Upper lobe of right lung (tissue), 1 donor: ENCODE measurements at regions not wholly inside any gene's neighbourhood (a gene's known extent, or its start where the extent isn't known, plus 50 kb on each side); places are given as distances from the start of the nearest gene placed in this dataset.
A peak's percentile ranks its signal among the peaks of the same experiment; 100 is the strongest.
"Not testable (repeated sequence)": the region's sequence is repeated elsewhere in the genome, so short reads cannot be mapped to it uniquely, and the experiment has no call there.

Experiments
- ATAC-seq: fragments of 200-7000 bp; cut with Tn5 transposase; one replicate; pipeline ENCODE4 v1.9.1; 2020; ENCODE audit warnings: mild to moderate bottlenecking, moderate library complexity
- DNase-seq: peaks from one replicate; pipeline ENCODE4 v3.0.0-alpha.2; 2020
- H3K27ac ChIP-seq: fragments of 200-600 bp; one replicate; pipeline ENCODE4 v1.8.0; 2022
- H3K27me3 ChIP-seq: fragments of 200-600 bp; one replicate; pipeline ENCODE4 v1.8.0; 2022; ENCODE audit warnings: mild to moderate bottlenecking
- H3K36me3 ChIP-seq: fragments of 200-600 bp; one replicate; pipeline ENCODE4 v1.8.0; 2022
- H3K4me1 ChIP-seq: fragments of 200-600 bp; one replicate; pipeline ENCODE4 v1.8.0; 2022
- H3K4me3 ChIP-seq: fragments of 200-600 bp; one replicate; pipeline ENCODE4 v1.8.0; 2022; ENCODE audit warnings: mild to moderate bottlenecking
- H3K9me3 ChIP-seq: fragments of 200-600 bp; one replicate; pipeline ENCODE4 v1.8.0; 2022
- CTCF ChIP-seq: fragments of 200-600 bp; IDR thresholded peaks from one replicate; pipeline ENCODE4 v1.8.0; 2022; ENCODE audit warnings: antibody characterized with exemption
- intact Hi-C: fragments of 100-400 bp; cut with DNase I; formaldehyde crosslinking; loops from one replicate; pipeline ENCODE4 v1.11.0; 2022
- donor health status: DM: no; HTN: yes; CAD: no; lungs with severe emphysema.

- no peak for ATAC-seq
- Histone ChIP-seq H3K4me3 (no peak overlapping the region), H3K9me3 (no peaks in the 10 kb centered on the region), H3K36me3 (no peaks in the 10 kb centered on the region), H3K4me1 (no peaks in the 10 kb centered on the region), H3K27ac (no peak overlapping the region), H3K27me3 (peaks cover 7% of the 10 kb centered on the region)
- intact Hi-C loops: no loop called here
- peak; percentile 61 for DNase-seq
- no peak for TF ChIP-seq CTCF
These were observed 114.1 kb upstream of the LPCAT1 start for GRCh38 chr5:1637639-1638481.

- H3K4me3 ChIP-seq: no peak overlapping the region
- no peaks in the 10 kb centered on the region for H3K27me3 ChIP-seq
- intact Hi-C loops: no loop called here
- ATAC-seq (no peak), DNase-seq (peak; percentile 50)
- H3K27ac ChIP-seq: no peak overlapping the region
- no peaks in the 10 kb centered on the region for H3K36me3 ChIP-seq
- no peak for TF ChIP-seq CTCF
- H3K9me3 ChIP-seq: no peaks in the 10 kb centered on the region
- H3K4me1 ChIP-seq: no peaks in the 10 kb centered on the region
These were observed 113.3 kb upstream of the LPCAT1 start for GRCh38 chr5:1636981-1637638.

GRCh38 chr5:1636208-1636770 is 112.5 kb upstream of the LPCAT1 start:
- H3K4me1 ChIP-seq, ATAC-seq, H3K9me3 ChIP-seq, H3K27ac ChIP-seq, H3K4me3 ChIP-seq, H3K27me3 ChIP-seq, intact Hi-C loops, H3K36me3 ChIP-seq: not testable (repeated sequence)
- DNase-seq: peak; percentile 54

- ATAC-seq, H3K27me3 ChIP-seq, H3K9me3 ChIP-seq, H3K4me3 ChIP-seq, intact Hi-C loops, DNase-seq, H3K4me1 ChIP-seq, H3K27ac ChIP-seq, H3K36me3 ChIP-seq: not testable (repeated sequence)
These were observed 111.7 kb upstream of the LPCAT1 start for GRCh38 chr5:1635477-1635876.

GRCh38 chr5:1634337-1634661 is 110.5 kb upstream of the LPCAT1 start:
- Histone ChIP-seq H3K9me3 (no peaks in the 10 kb centered on the region), H3K27me3 (no peaks in the 10 kb centered on the region), H3K27ac (peak overlapping the region; percentile 85), H3K4me3 (peak overlapping the region; percentile 68), H3K36me3 (no peaks in the 10 kb centered on the region), H3K4me1 (no peaks in the 10 kb centered on the region)
- DNase-seq (no peak), ATAC-seq (no peak)
- no peak for TF ChIP-seq CTCF
- intact Hi-C loops: no loop called here

- H3K36me3 ChIP-seq: no peaks in the 10 kb centered on the region
- H3K4me1 ChIP-seq: no peaks in the 10 kb centered on the region
- DNase-seq: peak; percentile 91
- H3K27me3 ChIP-seq: no peaks in the 10 kb centered on the region
- TF ChIP-seq CTCF: no peak
- intact Hi-C loops: no loop called here
- no peaks in the 10 kb centered on the region for H3K9me3 ChIP-seq
- H3K4me3 ChIP-seq: peak overlapping the region; percentile 68
- H3K27ac ChIP-seq: peak overlapping the region; percentile 85
- ATAC-seq: peak; percentile 96
These were observed 110.0 kb upstream of the LPCAT1 start for GRCh38 chr5:1633605-1634336.

- intact Hi-C loops, H3K27me3 ChIP-seq, H3K4me1 ChIP-seq, DNase-seq, H3K4me3 ChIP-seq, H3K27ac ChIP-seq, H3K36me3 ChIP-seq, ATAC-seq, H3K9me3 ChIP-seq: not testable (repeated sequence)
These were observed 107.2 kb upstream of the LPCAT1 start for GRCh38 chr5:1631004-1631403.

- peak; percentile 53 for DNase-seq
- H3K36me3 ChIP-seq, H3K27me3 ChIP-seq, H3K4me3 ChIP-seq, intact Hi-C loops, H3K27ac ChIP-seq, ATAC-seq, H3K4me1 ChIP-seq, H3K9me3 ChIP-seq: not testable (repeated sequence)
These were observed 102.6 kb upstream of the LPCAT1 start for GRCh38 chr5:1626397-1626796.

- H3K27ac ChIP-seq, H3K4me1 ChIP-seq, H3K27me3 ChIP-seq, ATAC-seq, H3K4me3 ChIP-seq, H3K9me3 ChIP-seq, H3K36me3 ChIP-seq: not testable (repeated sequence)
- peak; percentile 33 for DNase-seq
- intact Hi-C loops: loop anchor here (10.0 kb wide), 1 partner anchor 135 kb away; no protein-coding TSS in a partner anchor
These were observed 95.8 kb upstream of the LPCAT1 start for GRCh38 chr5:1619531-1619930.
